ENCODE measurements at regions not wholly inside any gene's neighbourhood (a gene's known extent, or its start where the extent isn't known, plus 50 kb on each side); places are given as distances from the start of the nearest gene placed in this dataset. TPM values are rescaled to one million over a fixed set of nuclear protein-coding genes. Genes with fewer than 3 reads are reported as not detected.

- FAIRE-seq = no peak
These were observed 223.4 kb downstream of the IGSF11 start for GRCh38 chr3:118811236-118811732.

DNA sequence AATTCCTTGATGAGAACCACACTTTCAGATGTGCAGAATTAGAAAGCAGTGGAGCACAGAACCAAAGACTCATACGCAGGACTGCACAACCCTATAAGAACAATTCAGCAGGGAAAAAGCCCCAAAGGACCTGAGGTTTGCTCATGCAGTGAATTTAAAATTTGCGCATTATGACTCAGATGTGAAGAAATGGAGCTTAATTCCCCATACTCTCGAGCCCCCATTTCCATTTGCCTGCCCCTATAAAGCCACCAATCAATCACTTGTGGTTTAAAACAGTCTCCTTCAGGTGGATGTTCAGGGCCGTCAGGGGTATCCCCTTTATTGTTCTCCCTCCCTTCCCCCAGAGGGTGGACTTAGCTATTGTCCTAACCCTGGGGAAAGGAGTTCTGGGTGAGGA is 221.2 kb downstream of the IGSF11 start:
- FAIRE-seq = no peak
- no peak for DNase-seq (ENCODE audit: low spot score in 2 of 2)

More at GRCh38 chr3:118811236-118811732, 223.4 kb downstream of the IGSF11 start:
- DNase-seq (ENCODE audit: low spot score in 2 of 2) = no peak

GRCh38 chr3:118817748-118818165 is 216.9 kb downstream of the IGSF11 start:
- FAIRE-seq (no peak), DNase-seq (ENCODE audit: low spot score in 2 of 2) (peak; percentile 4 to 46)

DNA sequence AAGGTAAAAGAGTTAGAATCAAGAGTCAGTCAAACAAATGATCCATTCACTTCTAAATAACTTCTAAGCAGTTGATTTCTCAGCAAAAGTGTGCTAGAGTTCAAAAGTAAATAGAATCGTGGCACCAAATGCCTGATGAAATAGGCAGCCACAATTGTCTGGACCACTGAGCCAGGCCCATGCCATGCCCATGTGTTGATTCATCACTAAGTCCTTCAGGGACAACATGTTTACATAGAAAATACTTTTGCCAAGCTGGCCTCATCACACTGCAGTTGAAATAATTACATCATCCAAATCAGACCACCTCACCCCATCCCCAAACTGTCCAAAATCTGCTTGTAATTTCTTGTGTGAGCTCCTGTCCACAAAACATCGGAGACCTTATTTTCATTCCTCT is 216.3 kb downstream of the IGSF11 start:
- DNase-seq (ENCODE audit: low spot score in 2 of 2) (no peak), FAIRE-seq (no peak)

DNA sequence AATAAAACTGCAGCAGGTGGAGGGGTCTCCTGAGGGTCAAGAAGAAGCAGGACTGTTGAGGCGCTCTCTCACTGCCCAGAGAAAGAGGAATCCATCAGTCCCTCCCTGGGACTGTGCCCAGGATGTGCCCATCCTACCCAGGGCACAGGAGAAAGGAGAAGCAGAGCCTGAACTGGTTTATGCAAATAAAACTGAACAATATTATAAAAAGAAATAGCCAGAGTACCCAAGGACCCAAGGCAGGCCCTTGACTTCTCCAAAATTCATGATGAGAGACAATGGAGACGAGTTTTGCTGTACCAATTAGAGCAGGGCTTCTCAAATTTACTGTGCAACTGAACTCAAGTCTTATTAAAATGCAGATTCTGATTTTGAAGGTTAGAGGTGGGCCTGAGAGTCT is 211.0 kb downstream of the IGSF11 start:
- DNase-seq (ENCODE audit: low spot score in 2 of 2) (no peak), FAIRE-seq (no peak)

DNA sequence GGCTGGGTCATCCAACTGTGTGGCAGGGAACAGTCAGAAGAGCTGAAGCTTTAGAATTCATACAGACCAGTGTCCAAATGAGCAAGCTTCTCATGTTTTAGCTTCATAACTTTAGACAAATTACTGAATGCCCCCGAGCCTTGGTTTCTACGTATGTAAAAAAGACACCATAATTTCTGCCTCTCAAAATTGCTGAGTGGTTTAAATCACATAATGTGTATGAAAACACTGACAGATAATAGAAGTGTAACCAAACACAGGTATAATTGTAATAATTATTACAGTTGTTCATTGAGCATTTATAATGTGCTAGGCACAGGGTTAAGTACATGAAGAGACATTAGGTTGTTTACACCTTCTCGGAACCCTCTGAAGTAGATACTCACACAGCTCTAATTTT is 207.2 kb downstream of the IGSF11 start:
- no peak for DNase-seq (ENCODE audit: low spot score in 2 of 2)
- FAIRE-seq = no peak

DNA sequence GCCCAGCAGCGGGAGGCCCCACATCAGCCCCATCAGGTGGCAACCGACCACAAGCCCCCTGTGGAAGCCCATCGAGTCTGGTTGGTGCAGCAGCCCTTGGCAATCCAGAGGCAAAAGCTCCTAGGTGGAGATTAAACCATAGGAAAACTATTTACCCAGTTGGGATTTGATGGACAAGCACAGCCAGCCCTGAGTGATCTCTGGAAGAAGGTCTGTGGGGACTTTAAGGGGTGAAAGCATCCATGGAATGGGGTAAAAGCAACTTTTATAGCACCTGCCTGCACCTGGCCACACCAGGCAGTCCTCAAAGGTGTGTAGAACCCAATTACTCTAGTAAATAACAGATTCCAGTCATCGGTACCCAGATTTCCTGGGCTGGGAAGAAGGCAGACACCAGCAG is 206.3 kb downstream of the IGSF11 start:
- no peak for FAIRE-seq
- no peak for DNase-seq (ENCODE audit: low spot score in 2 of 2)

GRCh38 chr3:118833075-118833474 is 201.6 kb downstream of the IGSF11 start:
- DNase-seq (ENCODE audit: low spot score in 2 of 2) (no peak), FAIRE-seq (no peak)

- DNase-seq (ENCODE audit: low spot score in 2 of 2) (no peak), FAIRE-seq (no peak)
These were observed 195.8 kb downstream of the IGSF11 start for GRCh38 chr3:118838871-118839270.

DNA sequence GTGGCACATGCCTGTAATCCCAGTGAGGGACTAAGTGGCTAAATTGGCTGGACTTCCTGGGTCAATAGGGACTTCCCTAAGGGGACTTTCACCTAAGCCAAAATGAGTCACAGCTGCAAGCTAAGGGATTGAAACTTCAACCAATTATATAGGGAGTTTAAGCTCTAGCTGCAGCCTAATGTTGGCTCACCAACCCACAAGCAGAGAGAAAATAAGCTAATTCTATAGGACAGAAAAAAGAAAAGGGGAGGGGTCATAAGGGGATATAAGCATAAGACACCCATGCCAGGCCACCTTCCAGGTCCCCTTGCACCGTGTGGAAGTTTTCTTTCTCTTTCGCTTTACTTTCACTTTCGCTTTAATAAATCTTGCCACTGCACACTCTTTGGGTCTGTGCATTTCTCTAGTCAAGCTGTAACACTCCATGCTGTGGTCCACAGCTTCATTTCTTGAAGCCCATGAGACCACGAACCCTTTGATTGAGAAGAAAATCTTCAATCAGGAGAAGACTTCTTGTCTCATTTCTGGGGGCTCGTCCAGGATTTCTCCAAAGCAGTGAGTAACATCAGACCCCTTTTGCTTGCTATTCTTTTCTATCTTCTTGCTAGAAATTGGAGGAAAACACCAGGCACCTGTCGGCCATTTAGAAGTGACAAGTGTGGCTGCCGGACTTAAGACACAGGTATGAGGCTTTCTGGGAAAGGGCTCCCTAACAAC is 192.3 kb downstream of the IGSF11 start:
- DNase-seq (ENCODE audit: low spot score in 2 of 2) (no peak), FAIRE-seq (no peak)

GRCh38 chr3:118846176-118846575 is 188.5 kb downstream of the IGSF11 start:
- DNase-seq (ENCODE audit: low spot score in 2 of 2) = no peak
- FAIRE-seq = no peak

Small RNA genes in the stretch of these regions (small RNA-seq; reads per million reads assigned to genes)
- gene MIR4447 = not detected
- gene RF01884 = not detected
- 1.6 reads per million, percentile 78 among the genes with 10 or more reads in this experiment for gene RNU5E-8P
- gene RNU6-1200P = not detected

Measured in frontal cortex (tissue), 4 donors.